ENCODE measurements at regions not wholly inside any gene's neighbourhood (a gene's known extent, or its start where the extent isn't known, plus 50 kb on each side); places are given as distances from the start of the nearest gene placed in this dataset.
A peak's percentile ranks its signal among the peaks of the same experiment; 100 is the strongest.
"Not testable (repeated sequence)": the region's sequence is repeated elsewhere in the genome, so short reads cannot be mapped to it uniquely, and the experiment has no call there.

DNA sequence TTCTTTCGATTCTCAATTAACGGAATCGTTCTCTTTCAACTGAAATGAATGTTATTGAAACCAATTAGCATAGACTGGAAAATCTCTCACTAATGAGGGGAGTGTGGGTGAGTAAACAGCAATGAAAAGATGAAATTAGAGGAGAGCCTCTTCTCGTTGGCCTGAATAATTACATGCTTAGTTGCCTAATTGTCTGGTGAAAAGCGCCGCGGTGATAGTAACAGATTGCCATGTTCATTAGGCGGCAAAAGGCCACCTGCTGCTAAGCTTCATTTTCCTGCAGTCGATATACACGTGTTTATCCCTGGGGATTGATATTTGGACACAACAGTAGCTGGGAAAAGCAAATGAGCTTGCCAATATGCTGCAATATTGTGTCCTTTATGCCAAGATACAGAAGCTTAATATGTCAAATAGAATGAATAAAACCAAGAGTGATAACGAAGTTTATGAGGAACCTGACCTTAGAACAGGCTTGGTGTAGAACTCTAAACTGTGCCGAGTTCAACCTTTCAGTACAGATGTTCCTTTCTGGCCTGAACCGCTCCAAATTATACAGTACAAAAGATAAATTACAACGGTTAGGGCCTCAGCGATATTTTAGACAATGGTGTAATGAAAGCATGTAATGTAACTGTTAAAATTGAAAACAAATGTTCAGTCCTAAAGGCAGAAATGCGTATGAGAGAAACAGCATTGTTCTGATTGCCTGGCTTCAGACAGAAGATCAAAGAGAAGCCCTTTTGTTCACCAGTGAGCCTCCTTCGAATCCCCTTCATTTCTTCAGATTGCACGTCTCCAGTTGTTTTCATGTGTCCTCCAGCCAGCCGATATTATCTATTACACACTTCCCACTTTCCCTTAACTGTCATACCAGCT is 185.2 kb downstream of the SHOX2 start:
- DNase-seq = peak; percentile 99

DNA sequence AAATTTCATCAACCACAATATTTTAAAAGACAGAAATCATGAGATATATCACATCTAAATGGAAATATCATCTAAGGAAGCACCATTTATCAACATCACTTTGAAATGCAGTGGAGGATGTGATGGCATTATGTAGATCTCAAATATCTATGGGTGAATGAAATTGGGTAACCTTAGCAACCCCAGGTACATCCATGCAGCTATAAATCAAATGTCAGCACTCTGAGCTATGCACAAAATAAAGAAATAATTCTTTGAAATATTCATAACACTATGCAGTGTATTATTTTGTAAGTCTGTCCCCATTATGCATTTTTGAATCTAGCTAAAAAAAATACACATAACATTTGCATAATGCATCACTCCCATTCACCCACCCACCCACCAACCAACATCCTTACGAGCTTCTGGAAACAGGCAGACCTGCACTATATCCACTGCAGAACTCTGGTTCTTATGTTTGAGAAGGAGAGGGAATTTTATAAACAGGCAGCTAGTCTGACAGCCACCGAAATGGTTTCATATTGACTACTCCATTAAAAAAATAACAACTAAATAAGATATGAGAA is 186.8 kb downstream of the SHOX2 start:
- peak; percentile 55 for DNase-seq

DNA sequence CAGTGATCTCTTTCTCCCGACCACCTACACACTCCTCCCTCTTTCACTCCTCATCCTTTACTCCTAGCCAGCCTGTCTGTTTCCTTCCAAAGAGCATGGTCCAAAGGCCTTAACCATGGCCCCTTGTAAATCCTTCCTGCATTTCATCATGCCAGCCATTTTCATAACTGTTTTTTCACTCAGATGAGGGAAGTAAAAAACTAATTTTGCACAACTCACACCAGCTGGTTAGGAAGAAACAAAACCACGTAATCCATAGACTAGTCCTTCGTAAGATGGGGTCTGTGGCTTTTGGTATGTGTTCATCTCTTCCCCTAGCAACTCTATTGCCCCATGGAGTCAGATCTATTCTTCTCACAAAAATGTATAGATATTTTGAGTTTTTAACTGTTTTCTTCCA is 187.8 kb downstream of the SHOX2 start:
- no peak for DNase-seq

DNA sequence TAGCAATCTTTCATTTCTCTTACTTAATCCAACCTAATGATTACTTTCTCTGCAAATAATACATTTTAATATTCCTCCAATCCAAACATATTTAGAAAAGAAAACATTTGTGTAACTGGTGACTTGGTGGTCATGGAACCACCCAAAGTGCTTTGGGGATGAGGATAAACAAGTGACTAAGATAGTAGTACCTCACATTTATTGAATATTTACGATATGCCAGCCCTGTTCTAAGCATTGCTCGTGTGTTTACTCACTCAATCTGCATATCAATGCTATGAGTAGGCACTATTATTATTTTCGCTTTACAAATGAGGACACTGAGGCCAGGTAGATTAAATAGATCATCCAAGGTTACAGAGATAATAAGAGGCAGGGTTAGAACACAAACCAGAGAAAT is 189.5 kb downstream of the SHOX2 start:
- DNase-seq = no peak

DNA sequence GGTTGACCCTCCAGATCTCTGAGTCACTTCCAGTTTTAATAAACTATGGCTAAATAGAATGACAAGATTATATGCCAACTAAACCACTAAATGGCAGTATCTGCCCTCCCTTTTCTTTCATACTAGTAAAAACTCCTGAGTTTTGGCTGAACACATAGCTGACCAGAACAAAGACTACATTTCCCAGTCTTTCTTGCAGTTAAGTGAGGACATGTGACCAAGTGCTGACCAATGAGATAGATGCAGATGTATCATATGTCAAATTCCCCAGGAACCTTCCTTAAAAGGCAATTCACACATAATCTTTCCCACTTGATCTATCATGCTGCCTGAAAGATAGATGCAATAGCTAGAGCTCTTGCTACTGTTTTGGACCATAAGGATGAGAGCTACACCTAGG is 191.3 kb downstream of the SHOX2 start:
- peak; percentile 49 for DNase-seq

DNA sequence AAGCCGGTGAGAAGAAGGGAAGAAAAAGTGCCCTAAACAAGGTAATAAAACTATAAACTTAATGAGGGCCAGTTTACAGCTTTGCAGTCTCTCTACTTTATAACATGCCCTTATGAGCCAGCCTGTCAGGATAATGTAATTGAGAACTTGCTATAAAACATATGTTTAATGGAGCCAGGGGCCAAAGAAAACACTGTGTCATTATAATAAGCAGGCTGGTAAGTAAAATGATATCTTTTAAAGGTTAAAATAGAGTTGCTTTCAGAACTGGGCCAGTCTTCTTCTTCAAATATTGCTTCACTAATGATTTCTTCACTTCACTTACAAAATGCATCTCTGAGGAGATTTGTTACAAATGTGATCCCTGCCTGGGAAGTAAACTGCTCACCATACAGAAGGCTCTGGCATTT is 192.5 kb downstream of the SHOX2 start:
- DNase-seq = peak; percentile 79

DNA sequence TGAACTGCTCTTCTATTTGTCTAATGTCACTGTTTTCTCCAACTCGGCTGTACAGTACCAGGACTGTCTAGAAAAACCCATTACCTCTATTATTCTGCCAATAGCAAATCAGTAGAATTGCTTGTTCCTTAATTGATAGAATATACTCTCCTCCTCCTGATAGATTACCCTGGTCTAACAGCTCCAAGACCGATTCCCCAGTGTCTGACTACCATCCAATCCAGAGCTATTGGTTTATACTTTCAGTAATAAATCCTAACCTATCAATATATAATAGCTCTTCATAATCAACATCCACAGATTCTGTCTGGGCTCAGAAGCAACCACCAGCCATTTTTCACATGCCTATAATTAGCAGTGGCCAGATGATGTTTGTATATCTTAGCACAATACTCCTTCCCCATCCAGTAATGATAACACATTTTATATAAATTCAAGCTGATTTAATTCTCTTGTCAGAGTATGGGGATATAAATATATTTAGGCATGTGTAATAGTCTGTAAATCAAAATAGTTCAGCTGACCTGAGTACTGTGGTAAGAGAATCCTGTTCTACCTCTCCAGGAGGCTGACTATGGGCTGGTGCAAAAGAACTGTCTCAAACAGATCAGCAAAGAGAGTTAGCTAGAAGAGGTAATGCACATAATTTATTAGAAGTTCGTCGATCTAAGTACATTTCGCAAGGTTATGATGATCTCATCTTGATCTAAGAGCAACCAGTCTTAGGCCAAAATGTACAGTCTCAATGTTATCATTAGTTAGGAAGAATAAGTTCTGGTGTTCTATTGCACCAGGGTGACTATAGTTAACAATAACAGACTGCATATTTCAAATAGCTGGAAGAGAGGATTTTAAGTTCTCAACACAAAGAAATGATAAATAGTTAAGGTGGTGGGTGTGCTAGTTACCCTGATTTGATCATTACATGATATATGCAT is 193.4 kb downstream of the SHOX2 start:
- no peak for DNase-seq

DNA sequence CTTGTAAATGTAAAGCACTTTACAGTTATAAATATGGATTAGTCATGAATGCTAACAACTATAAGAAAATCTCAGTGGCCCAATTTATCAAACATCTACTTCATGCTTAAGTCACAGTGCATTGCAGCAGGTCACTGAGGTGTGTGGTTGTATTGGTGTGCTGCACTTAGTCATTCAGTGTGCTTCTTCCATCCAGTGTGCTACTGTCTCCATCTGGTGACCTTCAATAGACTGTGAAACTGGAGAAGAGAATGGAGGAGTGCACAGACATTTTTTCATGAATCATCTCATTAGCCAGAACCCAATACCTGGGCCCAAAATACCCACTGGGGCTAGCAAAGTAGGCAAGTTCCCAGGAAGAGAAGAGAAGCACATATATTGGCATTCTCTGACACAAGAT is 199.6 kb downstream of the SHOX2 start:
- DNase-seq = peak; percentile 58

DNA sequence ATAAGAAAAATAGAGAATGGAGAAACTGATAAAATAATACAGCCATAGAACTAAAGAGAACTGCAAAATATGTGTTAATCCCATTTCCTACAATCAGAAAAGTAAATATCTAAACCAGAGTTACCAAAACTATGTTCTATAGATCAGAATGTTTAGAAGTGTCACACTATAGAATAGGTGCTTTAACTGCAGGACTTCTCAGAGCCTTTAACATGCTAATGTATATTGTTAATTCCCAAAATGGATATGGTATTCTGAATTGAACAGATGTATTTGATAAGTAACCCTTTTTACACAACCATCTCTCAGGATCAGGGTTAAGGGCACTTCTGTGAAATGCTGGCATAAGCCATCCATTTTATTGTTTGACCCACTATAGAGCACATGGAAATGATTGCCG is 200.3 kb downstream of the SHOX2 start:
- no peak for DNase-seq

DNA sequence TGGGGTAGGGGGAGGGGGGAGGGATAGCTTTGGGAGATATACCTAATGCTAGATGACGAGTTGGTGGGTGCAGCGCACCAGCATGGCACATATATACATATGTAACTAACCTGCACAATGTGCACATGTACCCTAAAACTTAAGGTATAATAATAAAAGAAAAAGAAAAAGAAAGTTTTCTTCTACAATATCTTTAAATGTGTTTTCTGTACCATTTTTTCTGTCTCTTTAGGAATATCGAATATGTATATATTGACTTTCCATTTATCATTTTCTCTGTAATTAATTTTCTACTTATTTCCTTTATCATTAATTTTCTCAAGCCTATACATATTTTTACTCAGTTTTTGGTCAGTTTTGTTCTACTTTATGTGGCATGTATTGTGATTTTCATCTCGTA is 203.5 kb downstream of the SHOX2 start:
- DNase-seq = not testable (repeated sequence)

DNA sequence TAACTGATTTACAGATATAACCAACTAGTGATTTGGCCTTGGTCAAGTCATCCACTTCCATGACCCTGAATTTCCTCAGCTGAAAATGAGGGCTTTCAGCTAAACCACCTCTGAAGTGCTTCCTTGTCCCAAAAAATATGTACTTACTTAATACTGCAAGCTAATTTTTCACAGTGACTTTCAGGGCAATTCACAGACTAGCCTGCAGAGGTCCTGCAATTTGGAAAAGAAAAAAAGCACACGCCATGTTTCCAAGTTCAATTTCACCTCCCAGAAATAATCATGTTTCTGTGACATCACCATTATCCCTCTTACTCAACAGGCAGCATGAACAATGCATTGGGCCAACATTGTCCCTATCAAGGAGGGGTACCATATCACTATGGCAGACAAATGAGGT is 218.2 kb downstream of the SHOX2 start:
- no peak for DNase-seq

DNA sequence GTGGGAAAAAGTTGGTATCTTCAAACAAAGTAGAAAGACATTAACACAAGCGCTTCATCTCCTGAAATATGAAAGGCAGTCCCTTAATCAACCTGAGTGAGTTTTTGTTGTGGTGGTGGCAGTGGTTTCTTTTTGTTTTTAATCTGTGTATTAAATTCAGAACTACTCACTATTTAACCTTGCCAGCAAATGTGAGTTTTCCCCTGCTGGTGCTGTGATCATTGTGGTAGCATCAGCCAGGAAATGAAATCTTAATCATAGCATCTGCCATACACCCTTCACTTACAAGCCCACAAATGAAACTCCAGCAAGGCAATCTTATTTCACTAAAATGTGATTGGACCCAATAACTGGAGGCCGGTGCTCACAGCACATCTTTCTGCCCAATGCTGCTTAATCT is 229.7 kb downstream of the SHOX2 start:
- no peak for DNase-seq

DNA sequence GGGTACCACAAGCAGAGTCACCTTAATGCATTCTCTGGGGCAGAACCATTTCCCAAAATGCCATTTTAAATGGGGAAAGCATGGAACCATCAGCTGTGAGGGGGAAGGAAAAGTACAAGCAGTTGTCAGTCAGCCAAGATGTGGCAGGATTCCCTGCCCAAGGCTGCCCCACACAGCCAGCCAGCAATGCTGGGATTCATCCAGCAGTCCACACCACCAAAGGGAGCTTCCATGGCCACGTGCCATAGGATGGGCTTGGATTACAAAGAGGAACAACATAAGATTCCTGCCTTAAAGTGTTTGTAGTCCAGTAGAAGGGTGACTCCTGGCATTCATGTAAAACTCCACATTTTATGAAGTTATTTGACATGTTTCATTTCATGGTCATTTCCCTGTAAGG is 233.3 kb downstream of the SHOX2 start:
- no peak for DNase-seq

DNA sequence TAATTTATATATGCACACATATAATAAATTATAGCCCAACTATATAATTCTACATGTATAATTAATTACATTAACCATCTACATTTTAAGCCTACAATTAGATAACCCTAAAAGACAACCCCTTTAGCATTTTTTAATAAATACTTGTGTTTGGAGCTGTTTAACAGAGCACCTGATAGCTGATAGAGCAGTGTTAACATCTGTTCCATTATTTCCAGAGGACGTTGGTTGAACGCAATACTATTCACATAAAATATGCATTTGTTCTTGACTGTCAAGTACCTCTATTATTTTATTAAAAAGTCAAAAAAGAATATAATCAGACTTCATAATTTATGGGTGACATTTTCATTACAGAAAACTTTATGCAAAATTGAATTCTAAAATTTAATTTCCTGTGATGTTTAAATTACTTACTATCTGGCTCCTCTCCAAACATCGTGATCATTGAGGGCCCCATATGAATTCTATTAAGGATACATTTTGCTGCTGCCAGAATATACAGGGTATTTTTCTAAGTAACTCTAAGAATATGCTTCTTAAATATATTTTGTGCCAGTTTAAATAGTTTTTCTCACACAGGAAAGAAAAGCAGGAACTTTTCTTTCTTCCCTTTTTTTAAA is 234.3 kb downstream of the SHOX2 start:
- peak; percentile 71 for DNase-seq

DNA sequence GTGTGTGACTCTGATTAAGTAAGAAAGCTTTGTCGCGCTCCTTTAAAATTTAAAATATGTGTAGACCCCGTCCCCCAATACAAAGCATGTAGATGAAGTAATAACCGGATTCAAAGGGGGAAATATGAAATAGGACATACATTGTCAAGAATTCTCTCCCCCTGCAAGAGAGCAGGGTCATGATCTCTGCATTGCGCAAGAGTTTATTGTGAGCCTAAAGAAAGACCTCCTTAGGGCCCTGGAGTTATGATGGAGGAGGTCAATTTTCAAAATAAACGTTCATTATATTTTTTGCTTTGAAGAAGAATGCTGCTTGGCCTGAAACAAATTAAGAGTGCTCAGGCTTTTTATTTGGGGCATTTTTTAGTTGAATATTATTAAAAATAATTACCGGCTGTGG is 235.0 kb downstream of the SHOX2 start:
- DNase-seq = no peak

DNA sequence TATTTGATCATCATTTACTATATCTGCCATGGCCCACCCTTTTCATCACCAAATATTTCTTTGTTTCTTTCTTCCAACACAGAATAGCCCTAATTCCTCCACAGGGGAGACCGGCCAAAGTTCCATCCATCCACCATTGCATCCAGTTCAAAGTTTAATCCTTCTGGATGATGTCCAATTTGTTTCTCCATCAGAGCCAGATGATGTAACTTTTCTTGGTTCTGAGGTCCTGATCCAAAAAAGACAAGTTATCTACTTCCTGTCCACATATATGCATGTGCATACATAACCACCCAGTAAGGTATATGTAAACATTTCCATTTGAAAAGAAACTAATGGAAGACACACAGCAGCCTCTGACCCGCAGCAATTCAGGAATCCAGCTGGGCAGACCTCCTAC is 237.3 kb downstream of the SHOX2 start:
- DNase-seq = no peak

DNA sequence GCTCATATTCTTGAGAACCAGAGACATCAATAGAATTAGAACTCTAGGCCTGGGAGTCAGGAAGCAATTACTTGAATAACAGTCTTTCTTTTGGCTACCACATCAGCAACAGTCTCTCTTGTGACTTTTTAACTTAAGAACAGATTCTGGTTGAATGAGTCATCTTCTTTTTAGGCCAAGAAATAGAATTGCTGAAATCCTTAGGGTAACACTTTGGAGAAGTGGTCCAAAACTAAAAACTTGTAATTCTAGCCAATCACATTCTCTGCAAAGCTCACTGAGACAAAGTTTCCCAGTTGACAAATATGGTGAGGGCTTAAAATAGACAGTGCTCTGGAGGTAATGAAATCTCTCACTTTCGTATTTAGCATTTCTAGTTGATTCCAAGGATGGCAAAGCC is 238.0 kb downstream of the SHOX2 start:
- no peak for DNase-seq

DNA sequence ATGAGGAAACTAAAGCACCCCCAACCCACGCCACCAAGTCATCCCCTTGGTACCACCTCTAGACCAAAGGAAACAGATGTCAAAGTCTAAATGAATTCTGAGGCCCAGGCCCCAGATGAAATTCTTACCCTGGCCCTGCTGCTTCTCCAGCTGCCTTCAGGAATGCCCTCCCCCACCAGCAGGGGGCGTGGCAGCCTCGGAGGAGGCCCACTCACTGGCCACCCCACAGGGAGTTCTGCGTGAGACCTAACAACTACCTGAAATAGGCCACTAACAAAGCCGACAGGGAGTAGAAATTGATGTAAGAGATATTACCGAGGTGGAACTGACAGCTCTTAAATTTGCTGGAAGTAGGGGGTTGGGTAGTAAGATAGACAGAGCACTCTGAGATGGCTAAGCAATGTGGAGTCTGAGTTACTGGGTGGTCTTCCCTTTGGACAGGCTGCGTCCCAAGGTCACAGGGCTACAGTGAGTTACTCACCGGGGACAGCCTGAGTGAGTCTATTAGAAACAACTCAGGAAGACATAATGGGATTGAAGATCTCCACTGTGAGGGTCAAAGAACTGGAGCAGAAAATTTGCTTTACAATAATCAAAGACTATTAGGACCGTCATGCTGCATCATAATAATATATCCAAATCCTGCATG is 240.7 kb downstream of the SHOX2 start:
- no peak for DNase-seq

DNA sequence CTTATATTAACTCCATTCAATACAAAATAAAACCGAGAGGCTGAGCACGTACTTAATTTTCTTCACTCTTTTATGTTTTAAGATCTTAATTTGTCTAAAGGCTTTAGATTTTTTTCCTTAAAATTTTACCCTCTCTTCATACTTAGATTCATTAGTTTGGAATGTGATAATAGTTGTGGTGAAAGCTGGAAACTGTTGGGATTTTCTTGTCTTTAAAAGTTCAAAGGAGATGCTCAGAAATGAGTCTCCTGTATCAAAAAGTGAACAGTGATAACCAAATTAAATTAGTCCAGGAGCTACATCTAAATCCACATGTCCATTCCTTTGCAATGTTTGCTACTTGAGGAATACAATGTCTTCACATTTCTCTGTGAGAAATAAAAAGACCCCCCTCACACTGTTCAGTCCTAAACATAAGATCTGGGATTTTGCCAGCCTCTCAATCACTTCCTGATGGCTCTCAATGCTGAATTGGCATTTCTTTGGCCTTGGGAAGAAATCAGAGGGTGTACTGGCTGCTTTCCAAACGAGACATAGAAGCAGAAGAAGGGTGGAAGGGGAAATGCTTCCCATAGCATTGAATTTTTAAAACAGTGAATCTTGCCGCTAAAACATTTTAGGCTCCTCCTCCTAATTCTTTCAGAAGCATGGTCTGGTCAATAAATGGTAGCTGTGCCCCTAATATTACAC is 245.0 kb downstream of the SHOX2 start:
- DNase-seq = no peak

DNA sequence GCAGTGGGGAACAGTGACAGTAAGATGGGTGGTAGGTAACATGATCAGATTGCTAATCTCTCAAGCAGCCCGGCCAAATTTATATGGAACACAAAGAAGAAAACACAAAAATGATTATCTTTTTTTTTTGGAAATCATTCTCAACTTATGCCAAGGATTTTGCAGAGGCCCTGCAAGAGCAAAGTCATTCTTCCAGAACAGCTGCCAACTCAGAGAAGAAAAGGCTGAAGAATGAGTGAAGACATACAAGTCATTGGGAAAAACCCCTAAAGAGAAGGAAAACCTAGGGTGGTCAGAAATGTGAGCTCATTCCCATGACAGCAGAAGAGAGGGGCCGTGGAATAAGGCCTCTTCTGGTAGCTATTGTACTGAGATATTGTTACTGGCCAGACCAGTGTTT is 246.7 kb downstream of the SHOX2 start:
- no peak for DNase-seq

DNA sequence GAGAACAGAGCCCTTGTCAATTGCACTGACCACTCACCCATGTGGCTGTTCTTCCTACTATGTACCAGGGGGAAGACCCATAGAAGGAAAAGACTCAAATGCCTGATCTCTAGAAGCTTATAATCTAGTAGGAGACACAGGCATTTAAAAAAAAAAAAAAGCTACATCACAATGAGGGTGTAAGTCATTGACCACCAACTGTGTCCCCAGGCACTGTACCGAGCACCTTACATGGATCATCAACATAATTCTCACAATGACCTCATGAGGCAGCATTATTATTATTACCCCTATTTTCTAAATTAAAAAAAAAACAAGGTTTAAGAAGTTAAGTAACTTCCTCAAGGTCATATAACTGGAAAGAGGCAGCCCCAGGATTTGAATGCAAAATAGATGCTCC is 247.4 kb downstream of the SHOX2 start:
- DNase-seq = no peak

DNA sequence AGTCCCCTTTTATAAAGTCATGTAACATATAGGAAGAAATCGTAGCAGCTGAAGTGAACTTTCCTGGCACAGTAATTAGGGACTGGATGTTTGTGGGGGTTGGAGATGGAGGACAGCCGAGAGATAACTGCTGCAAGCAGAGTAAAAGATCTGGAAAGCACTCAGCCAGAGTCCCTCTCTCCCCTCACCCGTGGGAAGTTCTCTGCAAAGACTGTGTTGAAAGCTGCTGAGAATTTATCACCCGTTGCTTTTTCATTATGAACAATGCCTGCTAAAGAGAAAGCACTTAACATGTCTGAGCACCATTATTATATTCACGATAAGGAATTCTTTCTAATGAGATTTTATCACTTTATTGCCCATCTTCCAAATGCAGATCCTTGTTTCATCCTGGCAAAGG is 248.8 kb downstream of the SHOX2 start:
- DNase-seq = no peak
